K562 (cell line): ENCODE measurements at regions not wholly inside any gene's neighbourhood (a gene's known extent, or its start where the extent isn't known, plus 50 kb on each side); places are given as distances from the start of the nearest gene placed in this dataset.

Source experiments
- ATAC-seq: fragments of 200-7000 bp; cut with Tn5 transposase; 3 replicates; pipeline ENCODE4 v1.9.1; 2020; ENCODE audit warnings: moderate library complexity
- BruUV-seq: library from RNA; stranded (reverse); fragments of 400-500 nt; replicated peaks from 2 replicates; lab custom pipeline; 2021; lab: Mats Ljungman, UMichigan
- CTCF ChIA-PET: fragments of 300-600 bp; formaldehyde crosslinking; extraction: SDS; loops from one replicate; lab custom pipeline; 2021; ENCODE audit warnings: low intra/inter-chr PET ratio; lab: Yijun Ruan, JAX
- POLR2A ChIA-PET: fragments of 300-600, 350-650 bp; sonication (Branson Sonifier 250); formaldehyde crosslinking; extraction: SDS; loops from one replicate; lab custom pipeline; 2021; ENCODE audit warnings: antibody characterized with exemption, inconsistent platforms; lab: Yijun Ruan, JAX
- DNase-seq, 4 experiments: peaks; one replicate each; pipeline versions ENCODE4 v3.0.0 to v3.0.0-alpha.2; 2011 to 2018; ENCODE audit warnings: low spot score in 3 of 4, mixed read lengths in 3 of 4; ENCODE audit errors: extremely low read depth in 1 of 4
- FAIRE-seq: peaks from 2 replicates; lab custom pipeline; 2011; peaks lifted over from hg19 to GRCh38; lab: Jason Lieb, UNC
- H2AFZ ChIP-seq: 2 replicates; pipeline ENCODE4 v1.6.0; 2011; ENCODE audit warnings: low read depth, low read length, control low read depth, inconsistent platforms
- H3K27ac ChIP-seq: fragments of 200-600 bp; 3 replicates; pipeline ENCODE4 v1.8.0; 2011; ENCODE audit warnings: low read depth, mild to moderate bottlenecking, control low read depth, inconsistent platforms, low read length, moderate library complexity, mixed read lengths; ENCODE audit errors: extremely low read depth
- H3K27me3 ChIP-seq, 2 experiments: fragments of 300-600 bp in 1 of 2; 2 replicates in 1 of 2; 3 replicates in 1 of 2; pipeline versions ENCODE4 v1.6.0 to v1.8.0; 2011; ENCODE audit warnings: inconsistent platforms in 2 of 2, low read length in 2 of 2, mild to moderate bottlenecking in 1 of 2, mixed read lengths in 1 of 2, moderate library complexity in 1 of 2; ENCODE audit not compliant: control insufficient read depth in 2 of 2, insufficient read depth in 2 of 2
- H3K36me3 ChIP-seq: fragments of 300-600 bp; 3 replicates; pipeline ENCODE4 v1.8.0; 2011; ENCODE audit warnings: mild to moderate bottlenecking, low read length, inconsistent platforms; ENCODE audit not compliant: control insufficient read depth, insufficient read depth
- H3K4me1 ChIP-seq, 2 experiments: fragments of 200-600 bp in 1 of 2; replicated peaks in 1 of 2; 2 replicates in 1 of 2; 3 replicates in 1 of 2; pipeline versions ENCODE4 v1.5.1 to v1.8.0; 2011; ENCODE audit warnings: inconsistent platforms in 2 of 2, low read length in 2 of 2, mild to moderate bottlenecking in 1 of 2, mixed read lengths in 1 of 2, moderate library complexity in 1 of 2; ENCODE audit not compliant: control insufficient read depth in 2 of 2, insufficient read depth in 2 of 2
- H3K4me2 ChIP-seq: 2 replicates; pipeline ENCODE4 v1.6.1; 2011; ENCODE audit warnings: low read length, control low read depth, inconsistent platforms, mixed read lengths; ENCODE audit not compliant: insufficient read depth
- H3K4me3 ChIP-seq: fragments of 200-600 bp; sonication (generic), shearing (Covaris generic); 2 replicates; pipeline ENCODE4 v1.5.1; 2016; ENCODE audit warnings: control low read depth, inconsistent platforms
- H3K79me2 ChIP-seq: fragments of 200-600 bp; 3 replicates; pipeline ENCODE4 v1.8.0; 2011; ENCODE audit warnings: low read length, inconsistent platforms; ENCODE audit not compliant: control insufficient read depth, insufficient read depth
- H3K9ac ChIP-seq, 2 experiments: 2 replicates each; pipeline versions ENCODE4 v1.6.0 to v1.6.1; 2011; ENCODE audit warnings: low read depth in 2 of 2, low read length in 2 of 2, control low read depth in 1 of 2, inconsistent platforms in 1 of 2, mild to moderate bottlenecking in 1 of 2, mixed read lengths in 1 of 2; ENCODE audit not compliant: insufficient read depth in 1 of 2
- H3K9me1 ChIP-seq: one replicate; pipeline ENCODE4 v1.6.0; 2011; ENCODE audit warnings: inconsistent platforms, mild to moderate bottlenecking, low read length, moderate library complexity; ENCODE audit not compliant: control insufficient read depth, insufficient read depth
- H3K9me3 ChIP-seq: replicated peaks from 2 replicates; pipeline ENCODE4 v1.5.1; 2011; ENCODE audit warnings: low read depth, low read length, inconsistent platforms; ENCODE audit not compliant: control insufficient read depth, insufficient read depth
- H4K20me1 ChIP-seq: replicated peaks from 2 replicates; pipeline ENCODE4 v1.6.1; 2011; ENCODE audit warnings: low read length, inconsistent platforms, mixed read lengths; ENCODE audit not compliant: control insufficient read depth, insufficient read depth
- MAZ ChIP-seq, 2 experiments: fragments of 450-650 bp in 1 of 2; sonication (generic) in 1 of 2; formaldehyde crosslinking; IDR thresholded peaks in 1 of 2; conservative IDR thresholded peaks in 1 of 2; 2 replicates each; pipeline versions ENCODE4 v1.4.0 to v1.5.0; 2020; ENCODE audit warnings: mild to moderate bottlenecking in 1 of 2, missing genetic modification reagents in 1 of 2
- MTA2 ChIP-seq: fragments of 450-650 bp; IDR thresholded peaks from 2 replicates; pipeline ENCODE4 v1.6.1; 2016; ENCODE audit warnings: low read depth
- PTTG1 ChIP-seq: fragments of 450-650 bp; IDR thresholded peaks from 2 replicates; pipeline ENCODE4 v1.6.1; 2016; ENCODE audit warnings: low read depth, mild to moderate bottlenecking, missing genetic modification characterization, missing compliant biosample characterization
- RUNX1 ChIP-seq: sonication (generic); IDR thresholded peaks from 2 replicates; pipeline ENCODE4 v1.6.1; 2016; ENCODE audit warnings: antibody characterized with exemption, low read depth
- SMARCE1 ChIP-seq: fragments of 450-650 bp; IDR thresholded peaks from 2 replicates; pipeline ENCODE4 v1.7.1; 2016; ENCODE audit warnings: mild to moderate bottlenecking
- TEAD1 ChIP-seq, 2 experiments: fragments of 450-650 bp in 1 of 2; sonication (generic) in 1 of 2; formaldehyde crosslinking; IDR thresholded peaks; 2 replicates each; pipeline versions ENCODE4 v1.4.0 to v1.8.0; 2020 to 2022; ENCODE audit warnings: mild to moderate bottlenecking in 2 of 2, missing genetic modification reagents in 1 of 2
- ZNF146 ChIP-seq: IDR thresholded peaks from one replicate; pipeline ENCODE4 v1.6.1; 2018; ENCODE audit warnings: missing compliant biosample characterization; ENCODE audit not compliant: unreplicated experiment
- ZNF224 ChIP-seq: sonication (generic); formaldehyde crosslinking; IDR thresholded peaks from 2 replicates; pipeline ENCODE4 v1.8.0; 2022; ENCODE audit warnings: mild to moderate bottlenecking, missing genetic modification reagents
- ZNF274 ChIP-seq: IDR thresholded peaks from 2 replicates; pipeline ENCODE4 v1.6.1; 2011; ENCODE audit warnings: low read depth, mild to moderate bottlenecking, low read length, moderate library complexity, borderline replicate concordance
- ZNF695 ChIP-seq: fragments of 450-650 bp; formaldehyde crosslinking; IDR thresholded peaks from 2 replicates; pipeline ENCODE4 v1.4.0; 2020; ENCODE audit warnings: mild to moderate bottlenecking, moderate library complexity
- ZNF830 ChIP-seq: fragments of 250-450 bp; sonication (Bioruptor Pico); IDR thresholded peaks from 2 replicates; pipeline ENCODE4 v1.5.0; 2021; ENCODE audit warnings: mild to moderate bottlenecking
- WGBS: fragments of 100-300 bp; shearing (Covaris generic); methylation state at CpG from one replicate; pipeline ENCODE4 v1.1.6; 2016; ENCODE audit warnings: low coverage, mixed read lengths; ENCODE audit not compliant: insufficient coverage; ENCODE audit errors: missing lambda C conversion rate; 5-methylcytosine and 5-hydroxymethylcytosine counted together
- in situ Hi-C: fragments of 300-500 bp; cut with MboI; formaldehyde crosslinking; loops from 4 replicates; pipeline ENCODE4 v1.15.0; 2018; ENCODE audit warnings: inconsistent platforms, mixed read lengths
- intact Hi-C: fragments of 100-400 bp; cut with micrococcal nuclease; formaldehyde crosslinking; loops from 2 replicates; pipeline ENCODE4 v1.14.2; 2022
- TF ChIP-seq, protein P1 (sequence below): fragments of 450-650 bp; conservative IDR thresholded peaks from 2 replicates; pipeline ENCODE4 v1.6.1; 2016; ENCODE audit warnings: missing genetic modification characterization, low read depth, mild to moderate bottlenecking, control low read depth, missing compliant biosample characterization
- TF ChIP-seq, protein P2 (sequence below), 3 experiments: fragments of 200-800 bp in 1 of 3; fragments of 250-450 bp in 1 of 3; fragments of 450-650 bp in 1 of 3; sonication (Bioruptor Pico) in 1 of 3; sonication (Bioruptor generic) in 1 of 3; formaldehyde crosslinking in 1 of 3; IDR thresholded peaks; 2 replicates each; pipeline versions ENCODE4 v1.6.1 to v1.8.0; 2016 to 2022; ENCODE audit warnings: mild to moderate bottlenecking in 2 of 3, missing genetic modification characterization in 2 of 3, missing compliant biosample characterization in 1 of 3, moderate library complexity in 1 of 3
- TF ChIP-seq, protein P3 (sequence below): fragments of 450-650 bp; formaldehyde crosslinking; conservative IDR thresholded peaks from 2 replicates; pipeline ENCODE4 v1.4.0; 2022; ENCODE audit warnings: mild to moderate bottlenecking, missing genetic modification characterization
- TF ChIP-seq, protein P4 (sequence below): fragments of 250-450 bp; sonication (Bioruptor Pico); IDR thresholded peaks from 2 replicates; pipeline ENCODE4 v1.5.0; 2020; ENCODE audit warnings: mild to moderate bottlenecking, borderline replicate concordance

DNA sequence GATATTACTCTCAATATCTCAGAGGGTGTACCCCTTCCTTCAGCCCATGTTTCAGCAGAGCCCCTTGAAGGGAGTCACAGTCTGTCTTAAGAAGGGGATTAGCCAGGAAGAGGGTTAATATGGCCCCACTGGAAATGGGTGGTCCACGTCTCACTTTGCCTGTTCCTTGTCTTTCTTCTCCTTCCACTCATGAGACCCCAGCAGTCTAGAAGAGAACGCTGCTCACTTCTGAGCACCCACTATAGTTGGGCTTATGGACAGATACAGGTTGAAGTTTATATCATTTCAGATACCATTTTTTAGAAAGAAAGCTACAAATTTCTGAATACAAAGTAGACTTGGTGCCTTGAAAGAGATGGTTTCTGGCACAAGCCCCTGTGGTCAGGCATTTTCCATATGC, 139.3 kb upstream of the API5 start:
- Histone ChIP-seq H3K36me3 (no peaks in the 10 kb centered on the region), H3K79me2 (no peaks in the 10 kb centered on the region), H3K9ac (no peak overlapping the region), H3K27ac (no peak overlapping the region), H2AFZ (no peak overlapping the region), H3K27me3 (no peaks in the 10 kb centered on the region), H3K4me2 (no peak overlapping the region), H4K20me1 (no peaks in the 10 kb centered on the region), H3K4me1 (no peaks in the 10 kb centered on the region), H3K9me3 (no peaks in the 10 kb centered on the region), H3K4me3 (no peak overlapping the region), H3K9me1 (no peaks in the 10 kb centered on the region)
- ATAC-seq (no peak), FAIRE-seq (no peak), DNase-seq (no peak)
- intact Hi-C loops (no loop called here), in situ Hi-C loops (no loop called here)
- no TSS peak for BruUV-seq
- ChIA-PET CTCF (no interaction called here), POLR2A (no interaction called here)
- 0% methylated on average over 2 of the region's 2 CpGs for WGBS
- TF ChIP-seq, protein P1, sequence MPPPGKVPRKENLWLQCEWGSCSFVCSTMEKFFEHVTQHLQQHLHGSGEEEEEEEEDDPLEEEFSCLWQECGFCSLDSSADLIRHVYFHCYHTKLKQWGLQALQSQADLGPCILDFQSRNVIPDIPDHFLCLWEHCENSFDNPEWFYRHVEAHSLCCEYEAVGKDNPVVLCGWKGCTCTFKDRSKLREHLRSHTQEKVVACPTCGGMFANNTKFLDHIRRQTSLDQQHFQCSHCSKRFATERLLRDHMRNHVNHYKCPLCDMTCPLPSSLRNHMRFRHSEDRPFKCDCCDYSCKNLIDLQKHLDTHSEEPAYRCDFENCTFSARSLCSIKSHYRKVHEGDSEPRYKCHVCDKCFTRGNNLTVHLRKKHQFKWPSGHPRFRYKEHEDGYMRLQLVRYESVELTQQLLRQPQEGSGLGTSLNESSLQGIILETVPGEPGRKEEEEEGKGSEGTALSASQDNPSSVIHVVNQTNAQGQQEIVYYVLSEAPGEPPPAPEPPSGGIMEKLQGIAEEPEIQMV (tag), result no peak
- TF ChIP-seq ZNF695 (CRISPR knock-in tag) (no peak), MAZ (CRISPR knock-in tag; conservative IDR thresholded peaks at IDR 0.05 in 1 of 2, IDR thresholded peaks at IDR 0.05 in 1 of 2) (no peak), ZNF830 (CRISPR knock-in tag) (no peak), PTTG1 (tag) (no peak), SMARCE1 (no peak), TEAD1 (CRISPR knock-in tag; IDR thresholded peaks at IDR 0.05) (no peak), RUNX1 (no peak), MTA2 (no peak), ZNF224 (CRISPR knock-in tag) (no peak), ZNF146 (no peak), ZNF274 (no peak)
- TF ChIP-seq, protein P2, sequence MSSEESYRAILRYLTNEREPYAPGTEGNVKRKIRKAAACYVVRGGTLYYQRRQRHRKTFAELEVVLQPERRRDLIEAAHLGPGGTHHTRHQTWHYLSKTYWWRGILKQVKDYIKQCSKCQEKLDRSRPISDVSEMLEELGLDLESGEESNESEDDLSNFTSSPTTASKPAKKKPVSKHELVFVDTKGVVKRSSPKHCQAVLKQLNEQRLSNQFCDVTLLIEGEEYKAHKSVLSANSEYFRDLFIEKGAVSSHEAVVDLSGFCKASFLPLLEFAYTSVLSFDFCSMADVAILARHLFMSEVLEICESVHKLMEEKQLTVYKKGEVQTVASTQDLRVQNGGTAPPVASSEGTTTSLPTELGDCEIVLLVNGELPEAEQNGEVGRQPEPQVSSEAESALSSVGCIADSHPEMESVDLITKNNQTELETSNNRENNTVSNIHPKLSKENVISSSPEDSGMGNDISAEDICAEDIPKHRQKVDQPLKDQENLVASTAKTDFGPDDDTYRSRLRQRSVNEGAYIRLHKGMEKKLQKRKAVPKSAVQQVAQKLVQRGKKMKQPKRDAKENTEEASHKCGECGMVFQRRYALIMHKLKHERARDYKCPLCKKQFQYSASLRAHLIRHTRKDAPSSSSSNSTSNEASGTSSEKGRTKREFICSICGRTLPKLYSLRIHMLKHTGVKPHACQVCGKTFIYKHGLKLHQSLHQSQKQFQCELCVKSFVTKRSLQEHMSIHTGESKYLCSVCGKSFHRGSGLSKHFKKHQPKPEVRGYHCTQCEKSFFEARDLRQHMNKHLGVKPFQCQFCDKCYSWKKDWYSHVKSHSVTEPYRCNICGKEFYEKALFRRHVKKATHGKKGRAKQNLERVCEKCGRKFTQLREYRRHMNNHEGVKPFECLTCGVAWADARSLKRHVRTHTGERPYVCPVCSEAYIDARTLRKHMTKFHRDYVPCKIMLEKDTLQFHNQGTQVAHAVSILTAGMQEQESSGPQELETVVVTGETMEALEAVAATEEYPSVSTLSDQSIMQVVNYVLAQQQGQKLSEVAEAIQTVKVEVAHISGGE (CRISPR knock-in tag; IDR thresholded peaks at IDR 0.05), result no peak
- TF ChIP-seq, protein P3, sequence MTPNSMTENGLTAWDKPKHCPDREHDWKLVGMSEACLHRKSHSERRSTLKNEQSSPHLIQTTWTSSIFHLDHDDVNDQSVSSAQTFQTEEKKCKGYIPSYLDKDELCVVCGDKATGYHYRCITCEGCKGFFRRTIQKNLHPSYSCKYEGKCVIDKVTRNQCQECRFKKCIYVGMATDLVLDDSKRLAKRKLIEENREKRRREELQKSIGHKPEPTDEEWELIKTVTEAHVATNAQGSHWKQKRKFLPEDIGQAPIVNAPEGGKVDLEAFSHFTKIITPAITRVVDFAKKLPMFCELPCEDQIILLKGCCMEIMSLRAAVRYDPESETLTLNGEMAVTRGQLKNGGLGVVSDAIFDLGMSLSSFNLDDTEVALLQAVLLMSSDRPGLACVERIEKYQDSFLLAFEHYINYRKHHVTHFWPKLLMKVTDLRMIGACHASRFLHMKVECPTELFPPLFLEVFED (CRISPR knock-in tag), result no peak
- TF ChIP-seq, protein P4, sequence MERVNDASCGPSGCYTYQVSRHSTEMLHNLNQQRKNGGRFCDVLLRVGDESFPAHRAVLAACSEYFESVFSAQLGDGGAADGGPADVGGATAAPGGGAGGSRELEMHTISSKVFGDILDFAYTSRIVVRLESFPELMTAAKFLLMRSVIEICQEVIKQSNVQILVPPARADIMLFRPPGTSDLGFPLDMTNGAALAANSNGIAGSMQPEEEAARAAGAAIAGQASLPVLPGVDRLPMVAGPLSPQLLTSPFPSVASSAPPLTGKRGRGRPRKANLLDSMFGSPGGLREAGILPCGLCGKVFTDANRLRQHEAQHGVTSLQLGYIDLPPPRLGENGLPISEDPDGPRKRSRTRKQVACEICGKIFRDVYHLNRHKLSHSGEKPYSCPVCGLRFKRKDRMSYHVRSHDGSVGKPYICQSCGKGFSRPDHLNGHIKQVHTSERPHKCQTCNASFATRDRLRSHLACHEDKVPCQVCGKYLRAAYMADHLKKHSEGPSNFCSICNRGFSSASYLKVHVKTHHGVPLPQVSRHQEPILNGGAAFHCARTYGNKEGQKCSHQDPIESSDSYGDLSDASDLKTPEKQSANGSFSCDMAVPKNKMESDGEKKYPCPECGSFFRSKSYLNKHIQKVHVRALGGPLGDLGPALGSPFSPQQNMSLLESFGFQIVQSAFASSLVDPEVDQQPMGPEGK, result no peak
